ENCODE measurements at regions not wholly inside any gene's neighbourhood (a gene's known extent, or its start where the extent isn't known, plus 50 kb on each side); places are given as distances from the start of the nearest gene placed in this dataset.

GRCh38 chr1:239616673-239617072 lies 230.3 kb downstream of the CHRM3 start:
- 100% methylated on average over 1 of the region's 1 CpG; no CpG with 5 or more reads in 1 of the 2 experiments for WGBS, 2 experiments
- Histone ChIP-seq H3K4me1 (ENCODE audit: control insufficient read depth, insufficient read depth, low read length) (no peaks in the 10 kb centered on the region), H3K36me3 (ENCODE audit: control insufficient read depth, insufficient read depth, low read length) (no peaks in the 10 kb centered on the region), H3K4me3 (ENCODE audit: insufficient read depth, low read depth, low read length) (no peak overlapping the region), H3K27ac (ENCODE audit: insufficient read depth, low read depth, low read length, poor library complexity, severe bottlenecking) (no peak overlapping the region), H3K27me3 (ENCODE audit: control insufficient read depth, insufficient read depth, low read length, poor library complexity, severe bottlenecking) (no peaks in the 10 kb centered on the region), H3K9me3 (ENCODE audit: control insufficient read depth, low read length) (no peaks in the 10 kb centered on the region)

- no peaks in the 10 kb centered on the region for H3K4me1 ChIP-seq (ENCODE audit: control insufficient read depth, insufficient read depth, low read length)
- H3K9me3 ChIP-seq (ENCODE audit: control insufficient read depth, low read length), result no peaks in the 10 kb centered on the region
- H3K27ac ChIP-seq (ENCODE audit: insufficient read depth, low read depth, low read length, poor library complexity, severe bottlenecking), result no peak overlapping the region
- H3K4me3 ChIP-seq (ENCODE audit: insufficient read depth, low read depth, low read length), result no peak overlapping the region
- H3K36me3 ChIP-seq (ENCODE audit: control insufficient read depth, insufficient read depth, low read length), result no peaks in the 10 kb centered on the region
- H3K27me3 ChIP-seq (ENCODE audit: control insufficient read depth, insufficient read depth, low read length, poor library complexity, severe bottlenecking), result no peaks in the 10 kb centered on the region
- WGBS, 2 experiments, result 93% methylated on average over 3 to 6 of the region's 6 CpGs
Measured at GRCh38 chr1:239617259-239617658, 230.9 kb downstream of the CHRM3 start.

DNA sequence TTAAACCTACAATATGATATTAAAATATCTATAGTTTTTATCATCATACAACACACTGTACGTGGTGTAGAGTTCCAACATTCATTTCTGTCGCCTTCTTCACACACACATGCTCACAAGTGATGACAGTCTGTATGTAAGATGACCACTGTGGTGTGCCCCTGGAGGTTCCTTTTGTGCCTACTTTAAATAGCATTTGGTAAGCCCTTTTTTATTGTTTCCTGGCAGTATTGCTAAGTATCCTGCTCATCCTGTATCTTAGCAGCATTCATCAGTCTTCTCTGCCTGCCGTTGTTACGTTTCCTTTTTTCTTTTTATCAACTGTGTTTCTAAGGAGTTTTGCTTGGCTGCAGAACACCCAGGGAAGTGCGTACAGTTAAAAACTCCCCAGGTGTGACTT lies 231.4 kb downstream of the CHRM3 start:
- Histone ChIP-seq H3K27ac (ENCODE audit: insufficient read depth, low read depth, low read length, poor library complexity, severe bottlenecking) (no peak overlapping the region), H3K36me3 (ENCODE audit: control insufficient read depth, insufficient read depth, low read length) (no peaks in the 10 kb centered on the region), H3K9me3 (ENCODE audit: control insufficient read depth, low read length) (no peaks in the 10 kb centered on the region), H3K4me3 (ENCODE audit: insufficient read depth, low read depth, low read length) (no peak overlapping the region), H3K4me1 (ENCODE audit: control insufficient read depth, insufficient read depth, low read length) (no peaks in the 10 kb centered on the region), H3K27me3 (ENCODE audit: control insufficient read depth, insufficient read depth, low read length, poor library complexity, severe bottlenecking) (no peaks in the 10 kb centered on the region)
- 87% methylated on average over 5 of the region's 5 CpGs for WGBS, 2 experiments

DNA sequence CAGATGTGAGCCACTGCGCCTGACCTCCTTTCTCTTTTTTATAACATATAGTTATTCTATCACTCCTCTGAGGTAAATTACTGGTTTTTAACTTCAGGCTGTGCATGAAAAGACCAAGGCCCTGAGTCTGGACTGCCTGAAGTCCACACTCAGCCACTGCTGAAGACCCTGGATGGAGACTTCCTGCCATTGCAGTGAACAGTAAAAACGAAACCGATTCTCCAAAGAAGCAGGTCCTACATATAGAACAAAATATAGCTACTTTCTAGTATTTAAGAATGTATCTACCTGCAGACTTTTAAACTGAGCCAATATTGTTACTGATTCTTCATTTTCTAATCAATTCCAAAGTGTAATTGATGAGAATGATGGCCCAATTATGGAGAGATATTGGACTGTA lies 232.8 kb downstream of the CHRM3 start:
- H3K27me3 ChIP-seq (ENCODE audit: control insufficient read depth, insufficient read depth, low read length, poor library complexity, severe bottlenecking), result no peaks in the 10 kb centered on the region
- no peak overlapping the region for H3K27ac ChIP-seq (ENCODE audit: insufficient read depth, low read depth, low read length, poor library complexity, severe bottlenecking)
- no peaks in the 10 kb centered on the region for H3K9me3 ChIP-seq (ENCODE audit: control insufficient read depth, low read length)
- H3K4me3 ChIP-seq (ENCODE audit: insufficient read depth, low read depth, low read length), result no peak overlapping the region
- 89 to 96% methylated on average over 1 to 3 of the region's 3 CpGs for WGBS, 2 experiments
- no peaks in the 10 kb centered on the region for H3K4me1 ChIP-seq (ENCODE audit: control insufficient read depth, insufficient read depth, low read length)
- H3K36me3 ChIP-seq (ENCODE audit: control insufficient read depth, insufficient read depth, low read length), result no peaks in the 10 kb centered on the region

DNA sequence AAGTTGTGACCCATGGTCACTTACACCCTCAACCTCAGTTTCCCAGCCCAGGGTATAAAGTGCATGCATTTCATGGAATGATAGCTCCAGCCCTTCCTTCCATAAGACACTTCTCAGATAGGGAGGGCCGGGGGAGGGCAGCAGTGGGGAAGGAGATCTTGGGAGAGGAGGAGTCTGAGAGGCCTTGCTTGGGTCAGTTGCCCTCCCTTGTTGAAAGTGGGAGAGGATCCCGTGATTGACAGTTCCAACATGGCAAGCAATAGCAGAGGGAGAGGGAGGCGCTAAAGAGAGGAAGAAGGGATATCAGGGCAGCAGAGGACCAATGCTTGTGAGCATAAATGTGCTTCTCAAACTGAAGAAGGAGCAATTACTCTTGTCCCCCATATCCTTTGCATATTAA lies 244.4 kb downstream of the CHRM3 start:
- no peaks in the 10 kb centered on the region for H3K36me3 ChIP-seq (ENCODE audit: control insufficient read depth, insufficient read depth, low read length)
- H3K4me1 ChIP-seq (ENCODE audit: control insufficient read depth, insufficient read depth, low read length), result peaks cover 3% of the 10 kb centered on the region
- H3K9me3 ChIP-seq (ENCODE audit: control insufficient read depth, low read length), result no peaks in the 10 kb centered on the region
- H3K4me3 ChIP-seq (ENCODE audit: insufficient read depth, low read depth, low read length), result no peak overlapping the region
- WGBS, 2 experiments, result 79 to 82% methylated on average over 3 of the region's 3 CpGs
- H3K27me3 ChIP-seq (ENCODE audit: control insufficient read depth, insufficient read depth, low read length, poor library complexity, severe bottlenecking), result no peaks in the 10 kb centered on the region
- H3K27ac ChIP-seq (ENCODE audit: insufficient read depth, low read depth, low read length, poor library complexity, severe bottlenecking), result no peak overlapping the region

GRCh38 chr1:239633432-239633831 lies 247.1 kb downstream of the CHRM3 start:
- Histone ChIP-seq H3K4me1 (ENCODE audit: control insufficient read depth, insufficient read depth, low read length) (peaks cover 3% of the 10 kb centered on the region), H3K36me3 (ENCODE audit: control insufficient read depth, insufficient read depth, low read length) (no peaks in the 10 kb centered on the region), H3K4me3 (ENCODE audit: insufficient read depth, low read depth, low read length) (no peak overlapping the region), H3K27me3 (ENCODE audit: control insufficient read depth, insufficient read depth, low read length, poor library complexity, severe bottlenecking) (no peaks in the 10 kb centered on the region), H3K27ac (ENCODE audit: insufficient read depth, low read depth, low read length, poor library complexity, severe bottlenecking) (no peak overlapping the region), H3K9me3 (ENCODE audit: control insufficient read depth, low read length) (no peaks in the 10 kb centered on the region)
- WGBS, 2 experiments, result 90 to 92% methylated on average over 4 of the region's 4 CpGs

DNA sequence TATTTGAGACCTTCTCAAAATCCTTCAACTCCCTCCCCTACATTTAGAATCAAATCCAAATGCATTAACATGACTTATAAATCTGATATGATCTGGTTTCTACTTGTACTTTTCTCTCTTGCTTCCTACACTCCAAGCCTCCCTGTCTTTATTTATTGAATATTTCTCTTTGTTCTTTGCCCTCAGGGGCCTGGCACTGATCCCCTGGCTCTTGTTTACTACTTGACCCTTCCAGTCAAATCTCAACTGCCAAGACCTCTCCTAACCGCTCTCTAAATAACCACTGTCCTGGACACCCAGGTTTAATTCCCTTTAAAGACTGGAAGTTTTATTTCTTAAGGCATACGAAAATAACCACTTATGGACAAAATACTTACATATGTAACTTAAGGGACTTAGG lies 248.9 kb downstream of the CHRM3 start:
- no peaks in the 10 kb centered on the region for H3K9me3 ChIP-seq (ENCODE audit: control insufficient read depth, low read length)
- H3K27me3 ChIP-seq (ENCODE audit: control insufficient read depth, insufficient read depth, low read length, poor library complexity, severe bottlenecking), result no peaks in the 10 kb centered on the region
- 93% methylated on average over 1 to 2 of the region's 2 CpGs for WGBS, 2 experiments
- H3K36me3 ChIP-seq (ENCODE audit: control insufficient read depth, insufficient read depth, low read length), result no peaks in the 10 kb centered on the region
- no peak overlapping the region for H3K4me3 ChIP-seq (ENCODE audit: insufficient read depth, low read depth, low read length)
- H3K27ac ChIP-seq (ENCODE audit: insufficient read depth, low read depth, low read length, poor library complexity, severe bottlenecking), result no peak overlapping the region
- peaks cover 3% of the 10 kb centered on the region for H3K4me1 ChIP-seq (ENCODE audit: control insufficient read depth, insufficient read depth, low read length)

DNA sequence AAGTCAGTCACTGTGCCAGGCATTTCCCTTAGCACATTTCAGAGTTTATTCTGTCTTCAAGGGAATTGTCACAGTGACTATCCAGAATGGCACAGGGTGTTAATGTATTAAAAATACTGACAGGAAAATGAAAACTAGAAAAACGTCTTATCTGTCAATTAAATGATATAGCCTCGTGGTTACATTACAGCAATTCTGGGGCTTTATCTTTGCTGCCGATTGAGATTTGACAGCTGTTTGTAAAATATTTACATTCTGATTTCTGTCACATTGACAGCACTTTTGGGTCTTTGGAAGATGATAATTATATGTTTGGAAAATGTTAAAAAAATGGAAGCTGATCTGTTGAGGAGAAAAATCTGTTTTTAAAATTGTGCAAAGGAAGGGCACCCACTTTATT lies 250.0 kb downstream of the CHRM3 start:
- WGBS, 2 experiments, result 92 to 98% methylated on average over 3 of the region's 3 CpGs
- H3K4me1 ChIP-seq (ENCODE audit: control insufficient read depth, insufficient read depth, low read length), result peaks cover 3% of the 10 kb centered on the region
- H3K27me3 ChIP-seq (ENCODE audit: control insufficient read depth, insufficient read depth, low read length, poor library complexity, severe bottlenecking), result no peaks in the 10 kb centered on the region
- no peak overlapping the region for H3K4me3 ChIP-seq (ENCODE audit: insufficient read depth, low read depth, low read length)
- H3K36me3 ChIP-seq (ENCODE audit: control insufficient read depth, insufficient read depth, low read length), result no peaks in the 10 kb centered on the region
- H3K27ac ChIP-seq (ENCODE audit: insufficient read depth, low read depth, low read length, poor library complexity, severe bottlenecking), result no peak overlapping the region
- H3K9me3 ChIP-seq (ENCODE audit: control insufficient read depth, low read length), result no peaks in the 10 kb centered on the region

GRCh38 chr1:239644604-239645003 lies 258.2 kb downstream of the CHRM3 start:
- H3K4me1 ChIP-seq (ENCODE audit: control insufficient read depth, insufficient read depth, low read length), result no peaks in the 10 kb centered on the region
- H3K4me3 ChIP-seq (ENCODE audit: insufficient read depth, low read depth, low read length), result no peak overlapping the region
- H3K9me3 ChIP-seq (ENCODE audit: control insufficient read depth, low read length), result no peaks in the 10 kb centered on the region
- no peak overlapping the region for H3K27ac ChIP-seq (ENCODE audit: insufficient read depth, low read depth, low read length, poor library complexity, severe bottlenecking)
- H3K27me3 ChIP-seq (ENCODE audit: control insufficient read depth, insufficient read depth, low read length, poor library complexity, severe bottlenecking), result no peaks in the 10 kb centered on the region
- 91 to 94% methylated on average over 3 of the region's 3 CpGs for WGBS, 2 experiments
- no peaks in the 10 kb centered on the region for H3K36me3 ChIP-seq (ENCODE audit: control insufficient read depth, insufficient read depth, low read length)

DNA sequence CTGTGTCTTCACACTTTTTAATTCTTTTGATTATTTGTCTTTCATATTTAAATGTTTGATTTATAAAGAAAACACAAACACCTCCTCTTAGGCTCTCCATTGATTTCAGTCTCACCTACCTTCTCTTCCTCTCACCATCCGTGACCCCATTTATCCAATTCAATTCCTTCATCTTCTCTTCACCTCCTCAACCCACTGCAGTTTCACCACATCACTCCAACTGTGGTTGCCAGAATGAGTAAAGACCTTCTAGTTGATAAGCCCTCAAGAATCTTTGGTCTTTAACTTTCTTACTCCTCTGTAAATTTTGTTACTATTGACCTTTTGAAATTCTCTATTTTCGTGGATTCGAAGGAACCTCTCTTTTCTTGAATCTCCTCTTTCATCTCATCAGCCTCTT lies 260.7 kb downstream of the CHRM3 start:
- Histone ChIP-seq H3K4me1 (ENCODE audit: control insufficient read depth, insufficient read depth, low read length) (no peaks in the 10 kb centered on the region), H3K4me3 (ENCODE audit: insufficient read depth, low read depth, low read length) (no peak overlapping the region), H3K27me3 (ENCODE audit: control insufficient read depth, insufficient read depth, low read length, poor library complexity, severe bottlenecking) (no peaks in the 10 kb centered on the region), H3K9me3 (ENCODE audit: control insufficient read depth, low read length) (no peaks in the 10 kb centered on the region), H3K36me3 (ENCODE audit: control insufficient read depth, insufficient read depth, low read length) (no peaks in the 10 kb centered on the region), H3K27ac (ENCODE audit: insufficient read depth, low read depth, low read length, poor library complexity, severe bottlenecking) (no peak overlapping the region)
- WGBS, 2 experiments, result 92 to 95% methylated on average over 3 of the region's 3 CpGs

- no peak overlapping the region for H3K4me3 ChIP-seq (ENCODE audit: insufficient read depth, low read depth, low read length)
- no peaks in the 10 kb centered on the region for H3K4me1 ChIP-seq (ENCODE audit: control insufficient read depth, insufficient read depth, low read length)
- no peaks in the 10 kb centered on the region for H3K9me3 ChIP-seq (ENCODE audit: control insufficient read depth, low read length)
- H3K27me3 ChIP-seq (ENCODE audit: control insufficient read depth, insufficient read depth, low read length, poor library complexity, severe bottlenecking), result no peaks in the 10 kb centered on the region
- WGBS, 2 experiments, result 93 to 96% methylated on average over 2 of the region's 2 CpGs
- H3K27ac ChIP-seq (ENCODE audit: insufficient read depth, low read depth, low read length, poor library complexity, severe bottlenecking), result no peak overlapping the region
- no peaks in the 10 kb centered on the region for H3K36me3 ChIP-seq (ENCODE audit: control insufficient read depth, insufficient read depth, low read length)
Measured at GRCh38 chr1:239647964-239648632, 261.7 kb downstream of the CHRM3 start.
